DOHH2 (cell line): ENCODE measurements at regions not wholly inside any gene's neighbourhood (a gene's known extent, or its start where the extent isn't known, plus 50 kb on each side); places are given as distances from the start of the nearest gene placed in this dataset.

Source experiments
- H3F3A ChIP-seq: fragments of 200-600 bp; sonication (generic), shearing (Covaris generic); 2 replicates; pipeline ENCODE4 v1.6.0; 2016; ENCODE audit warnings: antibody characterized with exemption, mild to moderate bottlenecking; ENCODE audit not compliant: control insufficient read depth, insufficient read depth
- H3K27ac ChIP-seq: fragments of 200-600 bp; sonication (generic); 2 replicates; pipeline ENCODE4 v1.5.1; 2014; ENCODE audit warnings: low read depth, mild to moderate bottlenecking, low read length, moderate library complexity
- H3K27me3 ChIP-seq: fragments of 200-600 bp; sonication (generic); 2 replicates; pipeline ENCODE4 v1.6.1; 2014; ENCODE audit warnings: mild to moderate bottlenecking, low read length, mixed read lengths; ENCODE audit not compliant: control insufficient read depth
- H3K36me3 ChIP-seq: fragments of 200-600 bp; sonication (generic); 2 replicates; pipeline ENCODE4 v1.6.1; 2014; ENCODE audit warnings: mild to moderate bottlenecking, low read length, moderate library complexity, mixed read lengths; ENCODE audit not compliant: control insufficient read depth
- H3K4me1 ChIP-seq: fragments of 200-600 bp; sonication (generic); 2 replicates; pipeline ENCODE4 v1.6.1; 2014; ENCODE audit warnings: mild to moderate bottlenecking, low read length, mixed read lengths; ENCODE audit not compliant: control insufficient read depth
- H3K4me2 ChIP-seq: fragments of 200-600 bp; sonication (generic); 2 replicates; pipeline ENCODE4 v1.6.0; 2014; ENCODE audit warnings: mild to moderate bottlenecking, low read length, moderate library complexity
- H3K4me3 ChIP-seq: fragments of 200-600 bp; sonication (generic); 2 replicates; pipeline ENCODE4 v1.5.1; 2014; ENCODE audit warnings: mild to moderate bottlenecking, low read length, mixed read lengths
- H3K79me2 ChIP-seq: fragments of 200-600 bp; sonication (generic); 2 replicates; pipeline ENCODE4 v1.6.1; 2014; ENCODE audit warnings: mild to moderate bottlenecking, low read length, mixed read lengths; ENCODE audit not compliant: control insufficient read depth
- H3K9me2 ChIP-seq: fragments of 200-600 bp; sonication (generic); replicated peaks from 2 replicates; pipeline ENCODE4 v1.6.1; 2014; ENCODE audit warnings: mild to moderate bottlenecking, low read length, mixed read lengths; ENCODE audit not compliant: control insufficient read depth
- H3K9me3 ChIP-seq: fragments of 200-600 bp; sonication (generic); 2 replicates; pipeline ENCODE4 v1.6.1; 2014; ENCODE audit warnings: antibody characterized with exemption, low read length, mixed read lengths; ENCODE audit not compliant: control insufficient read depth, insufficient read depth
- H4K20me1 ChIP-seq: fragments of 200-600 bp; sonication (generic); 2 replicates; pipeline ENCODE4 v1.6.0; 2014; ENCODE audit warnings: low read depth, mild to moderate bottlenecking, antibody characterized with exemption, low read length, moderate library complexity; ENCODE audit not compliant: control insufficient read depth, insufficient read depth
- EZH2phosphoT487 ChIP-seq: fragments of 200-600 bp; sonication (generic); IDR thresholded peaks from 2 replicates; pipeline ENCODE4 v1.6.1; 2017; ENCODE audit warnings: borderline replicate concordance, mild to moderate bottlenecking, antibody characterized with exemption, low read length, moderate library complexity, mixed read lengths
- TF ChIP-seq, protein P1 (sequence below): fragments of 200-600 bp; sonication (generic); IDR thresholded peaks from one replicate; pipeline ENCODE4 v1.5.1; 2014; ENCODE audit warnings: antibody characterized with exemption, mild to moderate bottlenecking, low read depth, low read length; ENCODE audit not compliant: poor library complexity, severe bottlenecking

DNA sequence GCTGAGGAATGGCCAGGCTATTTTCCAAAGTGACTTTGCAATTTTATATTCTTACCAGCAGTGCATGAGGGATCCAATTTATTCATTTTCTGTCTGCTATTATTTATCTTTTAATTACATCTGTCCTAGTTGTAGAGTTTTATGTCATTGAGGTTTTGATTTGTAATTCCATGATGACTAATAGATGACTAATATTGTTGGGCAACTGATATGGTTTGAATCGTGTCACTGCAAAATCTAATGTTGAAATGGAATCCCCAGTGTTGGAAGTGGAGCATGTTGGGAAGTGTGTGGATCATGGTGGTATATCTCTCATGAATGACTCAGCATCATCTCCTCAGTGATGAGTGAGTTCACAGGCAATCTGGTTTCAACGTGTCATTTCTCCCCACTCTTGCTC, 201.5 kb downstream of the TBX22 start:
- H3K27me3 ChIP-seq, result no peaks in the 10 kb centered on the region
- TF ChIP-seq EZH2phosphoT487, result no peak
- TF ChIP-seq, protein P1, sequence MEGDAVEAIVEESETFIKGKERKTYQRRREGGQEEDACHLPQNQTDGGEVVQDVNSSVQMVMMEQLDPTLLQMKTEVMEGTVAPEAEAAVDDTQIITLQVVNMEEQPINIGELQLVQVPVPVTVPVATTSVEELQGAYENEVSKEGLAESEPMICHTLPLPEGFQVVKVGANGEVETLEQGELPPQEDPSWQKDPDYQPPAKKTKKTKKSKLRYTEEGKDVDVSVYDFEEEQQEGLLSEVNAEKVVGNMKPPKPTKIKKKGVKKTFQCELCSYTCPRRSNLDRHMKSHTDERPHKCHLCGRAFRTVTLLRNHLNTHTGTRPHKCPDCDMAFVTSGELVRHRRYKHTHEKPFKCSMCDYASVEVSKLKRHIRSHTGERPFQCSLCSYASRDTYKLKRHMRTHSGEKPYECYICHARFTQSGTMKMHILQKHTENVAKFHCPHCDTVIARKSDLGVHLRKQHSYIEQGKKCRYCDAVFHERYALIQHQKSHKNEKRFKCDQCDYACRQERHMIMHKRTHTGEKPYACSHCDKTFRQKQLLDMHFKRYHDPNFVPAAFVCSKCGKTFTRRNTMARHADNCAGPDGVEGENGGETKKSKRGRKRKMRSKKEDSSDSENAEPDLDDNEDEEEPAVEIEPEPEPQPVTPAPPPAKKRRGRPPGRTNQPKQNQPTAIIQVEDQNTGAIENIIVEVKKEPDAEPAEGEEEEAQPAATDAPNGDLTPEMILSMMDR, result no peak
- no peaks in the 10 kb centered on the region for H4K20me1 ChIP-seq
- H3K79me2 ChIP-seq, result no peaks in the 10 kb centered on the region
- no peaks in the 10 kb centered on the region for H3K9me2 ChIP-seq
- H3F3A ChIP-seq, result no peaks in the 10 kb centered on the region
- H3K4me1 ChIP-seq, result no peaks in the 10 kb centered on the region
- H3K4me3 ChIP-seq, result no peak overlapping the region
- H3K27ac ChIP-seq, result no peak overlapping the region
- no peaks in the 10 kb centered on the region for H3K36me3 ChIP-seq
- no peak overlapping the region for H3K4me2 ChIP-seq
- no peaks in the 10 kb centered on the region for H3K9me3 ChIP-seq

DNA sequence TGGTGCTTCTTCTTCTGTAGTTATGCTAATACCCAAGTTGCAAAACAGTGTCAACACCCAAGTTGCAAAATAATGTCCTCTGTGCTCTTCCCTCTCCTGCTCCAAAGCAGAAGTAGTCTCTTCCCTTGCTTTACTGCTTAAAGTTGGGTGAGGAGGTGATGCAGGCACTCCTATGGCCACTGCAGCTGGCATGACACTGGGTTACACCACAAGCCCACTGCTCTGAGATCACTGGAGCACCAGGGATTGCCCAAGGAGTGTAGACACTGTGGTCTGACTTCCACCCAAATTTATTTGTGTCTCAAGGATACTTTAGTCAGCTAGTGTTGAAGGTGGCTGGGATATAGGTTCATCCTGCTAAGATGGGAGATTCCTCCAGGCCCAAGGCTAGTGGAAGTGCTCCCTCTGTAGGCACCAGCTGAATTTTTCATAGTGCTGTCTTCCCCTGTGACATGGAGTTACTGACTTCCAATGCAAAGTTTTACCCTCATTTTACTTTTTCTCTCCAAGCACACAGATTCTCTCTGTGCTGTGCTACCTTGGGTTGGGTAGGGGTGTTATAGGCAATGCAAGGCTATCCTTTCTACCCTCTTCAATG, 196.2 kb upstream of the TENT5D start:
- Histone ChIP-seq H3F3A (no peaks in the 10 kb centered on the region), H3K36me3 (no peaks in the 10 kb centered on the region), H3K4me2 (no peak overlapping the region), H3K79me2 (no peaks in the 10 kb centered on the region), H4K20me1 (no peaks in the 10 kb centered on the region), H3K9me2 (no peaks in the 10 kb centered on the region), H3K4me1 (no peaks in the 10 kb centered on the region), H3K27me3 (no peaks in the 10 kb centered on the region), H3K4me3 (no peak overlapping the region), H3K27ac (no peak overlapping the region), H3K9me3 (no peaks in the 10 kb centered on the region)
- TF ChIP-seq, protein P1, result no peak
- no peak for TF ChIP-seq EZH2phosphoT487

DNA sequence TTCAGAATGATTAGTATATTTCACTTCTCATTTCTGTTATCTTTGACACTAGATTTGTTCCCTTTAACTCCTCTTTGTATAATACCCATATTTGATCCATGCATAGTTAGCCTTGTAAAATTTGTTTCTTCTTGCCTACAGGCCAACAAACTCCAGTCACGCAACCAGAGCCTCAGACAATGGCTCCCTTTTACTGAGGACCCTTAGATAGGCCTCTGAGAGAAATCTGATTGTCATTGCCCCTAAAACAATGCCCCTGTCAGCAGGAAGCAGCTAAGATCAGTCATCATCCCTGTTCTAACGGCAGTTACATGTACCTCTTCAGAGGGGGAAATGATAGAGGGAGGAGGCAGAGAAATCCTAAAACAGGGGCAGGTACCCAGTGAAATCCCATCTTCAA, 190.6 kb upstream of the TENT5D start:
- Histone ChIP-seq H3F3A (no peaks in the 10 kb centered on the region), H3K4me1 (no peaks in the 10 kb centered on the region), H3K9me2 (no peaks in the 10 kb centered on the region), H3K27me3 (no peaks in the 10 kb centered on the region), H3K36me3 (no peaks in the 10 kb centered on the region), H4K20me1 (no peaks in the 10 kb centered on the region), H3K27ac (no peak overlapping the region), H3K4me3 (no peak overlapping the region), H3K9me3 (no peaks in the 10 kb centered on the region), H3K4me2 (no peak overlapping the region), H3K79me2 (no peaks in the 10 kb centered on the region)
- TF ChIP-seq, protein P1, result no peak
- no peak for TF ChIP-seq EZH2phosphoT487

DNA sequence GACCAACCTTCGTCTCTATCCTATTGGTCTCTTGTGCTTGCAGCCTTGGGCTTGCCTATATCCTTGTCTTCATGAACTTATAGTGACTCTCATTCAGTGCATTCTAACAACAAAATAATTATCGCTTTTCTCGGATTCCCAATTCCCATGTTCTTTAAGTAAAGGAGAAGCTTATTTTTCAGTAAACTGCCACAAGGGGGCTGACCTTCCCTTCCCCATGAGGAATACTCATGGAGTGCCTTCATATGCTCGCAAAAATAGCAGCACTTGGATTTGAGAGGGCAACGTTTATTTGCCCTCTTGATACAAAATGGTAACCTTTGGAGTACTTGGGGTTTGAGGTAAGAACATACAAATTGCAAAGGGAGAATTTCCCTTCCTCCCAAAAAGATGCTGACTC, 183.2 kb upstream of the TENT5D start:
- no peak overlapping the region for H3K4me3 ChIP-seq
- no peaks in the 10 kb centered on the region for H3K36me3 ChIP-seq
- no peaks in the 10 kb centered on the region for H3K4me1 ChIP-seq
- H3K27ac ChIP-seq, result no peak overlapping the region
- no peaks in the 10 kb centered on the region for H3K9me3 ChIP-seq
- no peaks in the 10 kb centered on the region for H4K20me1 ChIP-seq
- H3K4me2 ChIP-seq, result no peak overlapping the region
- H3K27me3 ChIP-seq, result no peaks in the 10 kb centered on the region
- no peaks in the 10 kb centered on the region for H3F3A ChIP-seq
- H3K9me2 ChIP-seq, result no peaks in the 10 kb centered on the region
- TF ChIP-seq, protein P1, result no peak
- no peak for TF ChIP-seq EZH2phosphoT487
- H3K79me2 ChIP-seq, result no peaks in the 10 kb centered on the region
